A549 (cell line): ENCODE measurements at regions not wholly inside any gene's neighbourhood (a gene's known extent, or its start where the extent isn't known, plus 50 kb on each side); places are given as distances from the start of the nearest gene placed in this dataset.

Experiments
- CTCF ChIP-seq: fragments of >200 bp; sonication (Bioruptor Twin); formaldehyde crosslinking; IDR thresholded peaks from 3 replicates; pipeline ENCODE4 v1.5.1; 2016
- ESRRA ChIP-seq: fragments of 150-350 bp; IDR thresholded peaks from 2 replicates; pipeline ENCODE4 v1.6.1; 2014; ENCODE audit warnings: mild to moderate bottlenecking, low read length, borderline replicate concordance
- JUNB ChIP-seq: fragments of >200 bp; sonication (Bioruptor Twin); formaldehyde crosslinking; IDR thresholded peaks from 2 replicates; pipeline ENCODE4 v1.6.1; 2016
- PHF8 ChIP-seq: fragments of 200-600 bp; sonication (generic); IDR thresholded peaks from 2 replicates; pipeline ENCODE4 v1.6.1; 2016; ENCODE audit warnings: low read depth, mild to moderate bottlenecking, antibody characterized with exemption, moderate library complexity, borderline replicate concordance
- POLR2AphosphoS2 ChIP-seq: conservative IDR thresholded peaks from 2 replicates; pipeline ENCODE4 v1.6.1; 2012; ENCODE audit warnings: low read length, improper control_type of control experiment, inconsistent platforms

- TF ChIP-seq JUNB = no peak
- TF ChIP-seq CTCF = no peak
- TF ChIP-seq PHF8 = no peak
- no peak for TF ChIP-seq POLR2AphosphoS2
- TF ChIP-seq ESRRA = no peak
These were observed 141.3 kb upstream of the ABCA1 start for GRCh38 chr9:105069285-105069684.
